HepG2 (cell line): ENCODE measurements at regions not wholly inside any gene's neighbourhood (a gene's known extent, or its start where the extent isn't known, plus 50 kb on each side); places are given as distances from the start of the nearest gene placed in this dataset.

Experiments used
- ATAC-seq: fragments of 200-7000 bp; cut with Tn5 transposase; 3 replicates; pipeline ENCODE4 v1.9.1; 2020; ENCODE audit warnings: mild to moderate bottlenecking, moderate library complexity
- BruUV-seq: library from RNA; stranded (reverse); fragments of 400-500 nt; replicated peaks from 2 replicates; lab custom pipeline; 2021; lab: Mats Ljungman, UMichigan
- CTCF ChIA-PET: fragments of 300-600 bp; formaldehyde crosslinking; extraction: SDS; loops from one replicate; lab custom pipeline; 2021; ENCODE audit warnings: low total read pairs, inconsistent platforms, low intra/inter-chr PET ratio; lab: Yijun Ruan, JAX
- POLR2A ChIA-PET: fragments of 350-600 bp; sonication (Branson Sonifier 250); formaldehyde crosslinking; loops from one replicate; lab custom pipeline; 2020; ENCODE audit warnings: antibody characterized with exemption, inconsistent platforms; lab: Yijun Ruan, JAX
- DNase-seq: peaks from one replicate; pipeline ENCODE4 v3.0.0-alpha.2; 2015; ENCODE audit warnings: low spot score
- FAIRE-seq: peaks from 3 replicates; lab custom pipeline; 2011; peaks lifted over from hg19 to GRCh38; lab: Jason Lieb, UNC
- H2AFZ ChIP-seq: one replicate; pipeline ENCODE4 v1.6.1; 2011; ENCODE audit warnings: low read length, inconsistent platforms
- H3K27ac ChIP-seq: fragments of 300-600 bp; 3 replicates; pipeline ENCODE4 v1.8.0; 2011; ENCODE audit warnings: mixed run types, mild to moderate bottlenecking, mixed read lengths, low read length, inconsistent platforms; ENCODE audit not compliant: insufficient read depth; ENCODE audit errors: extremely low read length
- H3K27me3 ChIP-seq, 2 experiments: fragments of 200-600 bp in 1 of 2; 2 replicates in 1 of 2; 3 replicates in 1 of 2; pipeline versions ENCODE4 v1.6.0 to v1.8.0; 2011; ENCODE audit warnings: low read length in 2 of 2, mild to moderate bottlenecking in 2 of 2, moderate library complexity in 2 of 2, inconsistent platforms in 1 of 2; ENCODE audit not compliant: insufficient read depth in 2 of 2, control insufficient read depth in 1 of 2
- H3K36me3 ChIP-seq, 2 experiments: fragments of 200-600 bp in 1 of 2; replicated peaks in 1 of 2; 2 replicates in 1 of 2; 3 replicates in 1 of 2; pipeline versions ENCODE4 v1.5.1 to v1.8.0; 2011; ENCODE audit warnings: low read length in 2 of 2, inconsistent platforms in 1 of 2; ENCODE audit not compliant: insufficient read depth in 2 of 2, control insufficient read depth in 1 of 2
- H3K4me1 ChIP-seq: 2 replicates; pipeline ENCODE4 v1.5.1; 2012; ENCODE audit warnings: low read length, inconsistent platforms; ENCODE audit not compliant: insufficient read depth
- H3K4me2 ChIP-seq: 2 replicates; pipeline ENCODE4 v1.6.0; 2011; ENCODE audit warnings: low read depth, low read length, inconsistent platforms
- H3K4me3 ChIP-seq, 3 experiments: fragments of 200-600 bp in 1 of 3; sonication (generic), shearing (Covaris generic) in 1 of 3; replicated peaks in 1 of 3; 2 replicates each; pipeline ENCODE4 v1.5.1; 2011 to 2016; ENCODE audit warnings: low read length in 3 of 3, inconsistent platforms in 2 of 3, low read depth in 2 of 3, mild to moderate bottlenecking in 2 of 3, control low read depth in 1 of 3, mixed read lengths in 1 of 3; ENCODE audit not compliant: insufficient read depth in 1 of 3
- H3K79me2 ChIP-seq: one replicate; pipeline ENCODE4 v1.6.1; 2011; ENCODE audit warnings: low read length, inconsistent platforms; ENCODE audit not compliant: insufficient read depth
- H3K9ac ChIP-seq: 2 replicates; pipeline ENCODE4 v1.6.0; 2011; ENCODE audit warnings: mild to moderate bottlenecking, low read depth, low read length, inconsistent platforms; ENCODE audit not compliant: insufficient read depth
- H3K9me3 ChIP-seq: 2 replicates; pipeline ENCODE4 v1.5.1; 2012; ENCODE audit warnings: mild to moderate bottlenecking, low read length
- H4K20me1 ChIP-seq: 2 replicates; pipeline ENCODE4 v1.6.0; 2011; ENCODE audit warnings: inconsistent platforms, mild to moderate bottlenecking, low read length, moderate library complexity; ENCODE audit not compliant: insufficient read depth
- CEBPB ChIP-seq: IDR thresholded peaks from 2 replicates; pipeline ENCODE4 v1.6.1; 2011; ENCODE audit warnings: low read depth, low read length, improper control_type of control experiment, borderline replicate concordance
- GZF1 ChIP-seq: sonication (generic); formaldehyde crosslinking; IDR thresholded peaks from 2 replicates; pipeline ENCODE4 v1.5.1; 2020; ENCODE audit warnings: mild to moderate bottlenecking, missing genetic modification reagents
- HNF1A ChIP-seq, 2 experiments: sonication (generic) in 1 of 2; formaldehyde crosslinking in 1 of 2; IDR thresholded peaks; 2 replicates each; pipeline versions ENCODE4 v1.4.0 to v1.6.1; 2016 to 2020; ENCODE audit warnings: borderline replicate concordance in 1 of 2, low read depth in 1 of 2, mild to moderate bottlenecking in 1 of 2, missing genetic modification reagents in 1 of 2
- KMT2B ChIP-seq: IDR thresholded peaks from 2 replicates; pipeline ENCODE4 v1.6.1; 2016; ENCODE audit warnings: missing genetic modification reagents, missing compliant biosample characterization
- MYNN ChIP-seq: sonication (generic); formaldehyde crosslinking; IDR thresholded peaks from 2 replicates; pipeline ENCODE4 v1.4.0; 2020; ENCODE audit warnings: mild to moderate bottlenecking, low read depth, missing genetic modification reagents
- PHF21A ChIP-seq: sonication (generic); formaldehyde crosslinking; IDR thresholded peaks from 2 replicates; pipeline ENCODE4 v1.5.0; 2020; ENCODE audit warnings: mild to moderate bottlenecking, missing genetic modification reagents
- PRDM10 ChIP-seq: sonication (generic); formaldehyde crosslinking; IDR thresholded peaks from 2 replicates; pipeline ENCODE4 v1.4.0; 2020; ENCODE audit warnings: low read depth, missing genetic modification reagents
- ZNF567 ChIP-seq: sonication (generic); formaldehyde crosslinking; IDR thresholded peaks from 2 replicates; pipeline ENCODE4 v1.8.1; 2023; ENCODE audit warnings: mild to moderate bottlenecking, missing genetic modification reagents, borderline replicate concordance
- in situ Hi-C: cut with HindIII; loops from 2 replicates; pipeline ENCODE4 v1.10.0; 2017; ENCODE audit warnings: low pct_unique_long_range_greater_than_20kb; ENCODE audit not compliant: extremely low pct_ligation_motif_present
- intact Hi-C: fragments of 100-400 bp; cut with micrococcal nuclease; formaldehyde crosslinking; loops from one replicate; pipeline ENCODE4 v1.10.0; 2022; ENCODE audit not compliant: unreplicated experiment

- Histone ChIP-seq H2AFZ (no peak overlapping the region), H3K79me2 (no peaks in the 10 kb centered on the region), H3K4me3 (no peak overlapping the region), H3K27ac (no peak overlapping the region), H3K9ac (no peak overlapping the region), H3K4me2 (no peak overlapping the region), H3K36me3 (no peaks in the 10 kb centered on the region), H4K20me1 (no peaks in the 10 kb centered on the region), H3K27me3 (no peaks in the 10 kb centered on the region), H3K9me3 (no peaks in the 10 kb centered on the region), H3K4me1 (no peaks in the 10 kb centered on the region)
- ChIA-PET CTCF (no interaction called here), POLR2A (no interaction called here)
- DNase-seq = no peak
- BruUV-seq = no TSS peak
- TF ChIP-seq MYNN (CRISPR knock-in tag) (no peak), PRDM10 (CRISPR knock-in tag) (no peak), PHF21A (CRISPR knock-in tag) (no peak), KMT2B (CRISPR knock-in tag) (no peak), GZF1 (CRISPR knock-in tag) (no peak), CEBPB (no peak), ZNF567 (CRISPR knock-in tag) (no peak), HNF1A (IDR thresholded peaks at IDR 0.05; ENCODE audit: low read depth) (no peak), HNF1A (CRISPR knock-in tag; IDR thresholded peaks at IDR 0.05; ENCODE audit: borderline replicate concordance) (no peak)
- in situ Hi-C loops (no loop called here), intact Hi-C loops (no loop called here)
- no peak for ATAC-seq
- FAIRE-seq = no peak
Measured at GRCh38 chr5:159638481-159638880, 277.8 kb upstream of the ADRA1B start.
